ENCODE measurements at regions not wholly inside any gene's neighbourhood (a gene's known extent, or its start where the extent isn't known, plus 50 kb on each side); places are given as distances from the start of the nearest gene placed in this dataset.

DNA sequence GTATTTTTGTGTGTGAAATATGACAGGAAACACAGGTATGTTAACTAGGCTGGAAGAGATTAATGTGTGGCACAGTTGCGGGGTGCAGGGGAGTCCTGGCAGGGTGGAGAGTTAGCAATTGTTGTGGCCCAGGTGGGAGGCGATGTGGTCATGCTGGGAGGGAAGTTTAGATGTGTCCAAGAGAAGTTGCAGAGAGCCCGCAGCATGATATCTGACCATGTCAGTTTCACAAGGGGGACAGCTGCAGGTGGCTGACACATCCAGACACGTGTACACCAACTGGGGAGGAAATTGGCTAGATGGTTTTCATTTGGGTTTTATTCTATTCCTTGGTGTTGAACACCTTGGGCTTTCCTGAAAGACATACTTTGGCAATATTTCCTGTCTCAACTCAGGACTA lies 172.8 kb upstream of the RGMA start:
- no peak for ATAC-seq
- TF ChIP-seq ZC3H10 (CRISPR knock-in tag; IDR thresholded peaks at IDR 0.05): no peak
- TF ChIP-seq ARNTL (CRISPR knock-in tag; IDR thresholded peaks at IDR 0.05; ENCODE audit: borderline replicate concordance, low read depth): no peak
- TF ChIP-seq ZNF565 (CRISPR knock-in tag; conservative IDR thresholded peaks at IDR 0.05; ENCODE audit: low read depth): no peak
- no peak for TF ChIP-seq PPARA (CRISPR knock-in tag; IDR thresholded peaks at IDR 0.05; ENCODE audit: borderline replicate concordance)
- TF ChIP-seq, protein P1, sequence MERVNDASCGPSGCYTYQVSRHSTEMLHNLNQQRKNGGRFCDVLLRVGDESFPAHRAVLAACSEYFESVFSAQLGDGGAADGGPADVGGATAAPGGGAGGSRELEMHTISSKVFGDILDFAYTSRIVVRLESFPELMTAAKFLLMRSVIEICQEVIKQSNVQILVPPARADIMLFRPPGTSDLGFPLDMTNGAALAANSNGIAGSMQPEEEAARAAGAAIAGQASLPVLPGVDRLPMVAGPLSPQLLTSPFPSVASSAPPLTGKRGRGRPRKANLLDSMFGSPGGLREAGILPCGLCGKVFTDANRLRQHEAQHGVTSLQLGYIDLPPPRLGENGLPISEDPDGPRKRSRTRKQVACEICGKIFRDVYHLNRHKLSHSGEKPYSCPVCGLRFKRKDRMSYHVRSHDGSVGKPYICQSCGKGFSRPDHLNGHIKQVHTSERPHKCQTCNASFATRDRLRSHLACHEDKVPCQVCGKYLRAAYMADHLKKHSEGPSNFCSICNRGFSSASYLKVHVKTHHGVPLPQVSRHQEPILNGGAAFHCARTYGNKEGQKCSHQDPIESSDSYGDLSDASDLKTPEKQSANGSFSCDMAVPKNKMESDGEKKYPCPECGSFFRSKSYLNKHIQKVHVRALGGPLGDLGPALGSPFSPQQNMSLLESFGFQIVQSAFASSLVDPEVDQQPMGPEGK (CRISPR knock-in tag; IDR thresholded peaks at IDR 0.05; ENCODE audit: borderline replicate concordance): no peak
- TF ChIP-seq TOX (CRISPR knock-in tag; IDR thresholded peaks at IDR 0.05; ENCODE audit: borderline replicate concordance): no peak
- no peak for TF ChIP-seq BACH2 (CRISPR knock-in tag; IDR thresholded peaks at IDR 0.05; ENCODE audit: borderline replicate concordance)
- no peak for TF ChIP-seq SNAI2 (CRISPR knock-in tag; IDR thresholded peaks at IDR 0.05)
- TF ChIP-seq, protein P2, sequence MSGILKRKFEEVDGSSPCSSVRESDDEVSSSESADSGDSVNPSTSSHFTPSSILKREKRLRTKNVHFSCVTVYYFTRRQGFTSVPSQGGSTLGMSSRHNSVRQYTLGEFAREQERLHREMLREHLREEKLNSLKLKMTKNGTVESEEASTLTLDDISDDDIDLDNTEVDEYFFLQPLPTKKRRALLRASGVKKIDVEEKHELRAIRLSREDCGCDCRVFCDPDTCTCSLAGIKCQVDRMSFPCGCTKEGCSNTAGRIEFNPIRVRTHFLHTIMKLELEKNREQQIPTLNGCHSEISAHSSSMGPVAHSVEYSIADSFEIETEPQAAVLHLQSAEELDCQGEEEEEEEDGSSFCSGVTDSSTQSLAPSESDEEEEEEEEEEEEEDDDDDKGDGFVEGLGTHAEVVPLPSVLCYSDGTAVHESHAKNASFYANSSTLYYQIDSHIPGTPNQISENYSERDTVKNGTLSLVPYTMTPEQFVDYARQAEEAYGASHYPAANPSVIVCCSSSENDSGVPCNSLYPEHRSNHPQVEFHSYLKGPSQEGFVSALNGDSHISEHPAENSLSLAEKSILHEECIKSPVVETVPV (CRISPR knock-in tag; IDR thresholded peaks at IDR 0.05): no peak
- TF ChIP-seq, protein P3, sequence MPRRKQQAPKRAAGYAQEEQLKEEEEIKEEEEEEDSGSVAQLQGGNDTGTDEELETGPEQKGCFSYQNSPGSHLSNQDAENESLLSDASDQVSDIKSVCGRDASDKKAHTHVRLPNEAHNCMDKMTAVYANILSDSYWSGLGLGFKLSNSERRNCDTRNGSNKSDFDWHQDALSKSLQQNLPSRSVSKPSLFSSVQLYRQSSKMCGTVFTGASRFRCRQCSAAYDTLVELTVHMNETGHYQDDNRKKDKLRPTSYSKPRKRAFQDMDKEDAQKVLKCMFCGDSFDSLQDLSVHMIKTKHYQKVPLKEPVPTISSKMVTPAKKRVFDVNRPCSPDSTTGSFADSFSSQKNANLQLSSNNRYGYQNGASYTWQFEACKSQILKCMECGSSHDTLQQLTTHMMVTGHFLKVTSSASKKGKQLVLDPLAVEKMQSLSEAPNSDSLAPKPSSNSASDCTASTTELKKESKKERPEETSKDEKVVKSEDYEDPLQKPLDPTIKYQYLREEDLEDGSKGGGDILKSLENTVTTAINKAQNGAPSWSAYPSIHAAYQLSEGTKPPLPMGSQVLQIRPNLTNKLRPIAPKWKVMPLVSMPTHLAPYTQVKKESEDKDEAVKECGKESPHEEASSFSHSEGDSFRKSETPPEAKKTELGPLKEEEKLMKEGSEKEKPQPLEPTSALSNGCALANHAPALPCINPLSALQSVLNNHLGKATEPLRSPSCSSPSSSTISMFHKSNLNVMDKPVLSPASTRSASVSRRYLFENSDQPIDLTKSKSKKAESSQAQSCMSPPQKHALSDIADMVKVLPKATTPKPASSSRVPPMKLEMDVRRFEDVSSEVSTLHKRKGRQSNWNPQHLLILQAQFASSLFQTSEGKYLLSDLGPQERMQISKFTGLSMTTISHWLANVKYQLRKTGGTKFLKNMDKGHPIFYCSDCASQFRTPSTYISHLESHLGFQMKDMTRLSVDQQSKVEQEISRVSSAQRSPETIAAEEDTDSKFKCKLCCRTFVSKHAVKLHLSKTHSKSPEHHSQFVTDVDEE (CRISPR knock-in tag; IDR thresholded peaks at IDR 0.05): no peak
- TF ChIP-seq, protein P4, sequence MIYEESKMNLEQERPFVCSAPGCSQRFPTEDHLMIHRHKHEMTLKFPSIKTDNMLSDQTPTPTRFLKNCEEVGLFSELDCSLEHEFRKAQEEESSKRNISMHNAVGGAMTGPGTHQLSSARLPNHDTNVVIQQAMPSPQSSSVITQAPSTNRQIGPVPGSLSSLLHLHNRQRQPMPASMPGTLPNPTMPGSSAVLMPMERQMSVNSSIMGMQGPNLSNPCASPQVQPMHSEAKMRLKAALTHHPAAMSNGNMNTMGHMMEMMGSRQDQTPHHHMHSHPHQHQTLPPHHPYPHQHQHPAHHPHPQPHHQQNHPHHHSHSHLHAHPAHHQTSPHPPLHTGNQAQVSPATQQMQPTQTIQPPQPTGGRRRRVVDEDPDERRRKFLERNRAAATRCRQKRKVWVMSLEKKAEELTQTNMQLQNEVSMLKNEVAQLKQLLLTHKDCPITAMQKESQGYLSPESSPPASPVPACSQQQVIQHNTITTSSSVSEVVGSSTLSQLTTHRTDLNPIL (CRISPR knock-in tag; IDR thresholded peaks at IDR 0.05; ENCODE audit: low read depth): no peak

DNA sequence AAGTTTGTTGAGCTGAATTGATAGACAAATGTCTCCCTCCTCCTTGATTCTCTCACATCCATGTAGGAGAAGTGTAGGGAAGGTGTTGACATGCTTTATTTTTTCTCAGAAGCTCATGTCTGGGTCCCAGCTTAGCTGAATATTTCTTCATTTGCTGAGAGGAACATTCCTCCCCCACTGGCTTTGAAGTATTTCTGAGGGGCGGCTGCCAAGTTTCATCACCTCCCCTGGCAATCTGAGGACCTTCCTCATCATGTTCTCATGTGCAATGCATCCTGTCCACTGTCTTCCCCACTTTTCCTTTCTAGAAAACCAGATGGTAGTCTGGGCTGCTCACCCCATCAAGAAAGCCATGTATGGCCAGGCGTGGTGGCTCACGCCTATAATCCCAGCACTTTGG lies 168.9 kb upstream of the RGMA start:
- no peak for ATAC-seq
- TF ChIP-seq GLIS3 (CRISPR knock-in tag; IDR thresholded peaks at IDR 0.05) (no peak), ZNF565 (CRISPR knock-in tag; conservative IDR thresholded peaks at IDR 0.05; ENCODE audit: low read depth) (no peak)

DNA sequence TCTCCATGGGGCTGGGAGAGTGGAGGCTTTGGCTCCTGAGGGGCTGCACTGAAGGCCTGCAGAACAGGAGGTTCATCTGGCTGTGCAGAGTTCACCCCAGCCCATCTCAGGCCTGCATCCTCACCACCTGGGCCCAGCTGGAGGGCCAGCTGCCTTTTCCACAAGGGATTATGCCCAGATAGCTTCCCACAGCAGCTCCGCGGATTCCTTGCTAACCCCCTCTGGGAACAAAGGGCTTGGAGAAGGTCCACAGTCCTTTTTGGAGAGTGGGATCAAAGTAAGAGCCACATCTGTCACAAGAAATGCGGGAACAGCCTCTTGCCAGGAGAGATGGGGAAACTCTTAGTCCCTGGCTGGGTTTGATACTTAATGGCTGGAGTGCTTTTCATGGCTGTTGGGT lies 164.7 kb upstream of the RGMA start:
- no peak for TF ChIP-seq ZC3H10 (CRISPR knock-in tag; IDR thresholded peaks at IDR 0.05)
- TF ChIP-seq BACH2 (CRISPR knock-in tag; IDR thresholded peaks at IDR 0.05; ENCODE audit: borderline replicate concordance): no peak
- TF ChIP-seq, protein P2 (CRISPR knock-in tag; IDR thresholded peaks at IDR 0.05): no peak
- TF ChIP-seq TOX (CRISPR knock-in tag; IDR thresholded peaks at IDR 0.05; ENCODE audit: borderline replicate concordance): no peak
- no peak for TF ChIP-seq CSDC2 (CRISPR knock-in tag; IDR thresholded peaks at IDR 0.05)
- TF ChIP-seq TCF4 (CRISPR knock-in tag; IDR thresholded peaks at IDR 0.05; ENCODE audit: borderline replicate concordance): no peak
- TF ChIP-seq, protein P5, sequence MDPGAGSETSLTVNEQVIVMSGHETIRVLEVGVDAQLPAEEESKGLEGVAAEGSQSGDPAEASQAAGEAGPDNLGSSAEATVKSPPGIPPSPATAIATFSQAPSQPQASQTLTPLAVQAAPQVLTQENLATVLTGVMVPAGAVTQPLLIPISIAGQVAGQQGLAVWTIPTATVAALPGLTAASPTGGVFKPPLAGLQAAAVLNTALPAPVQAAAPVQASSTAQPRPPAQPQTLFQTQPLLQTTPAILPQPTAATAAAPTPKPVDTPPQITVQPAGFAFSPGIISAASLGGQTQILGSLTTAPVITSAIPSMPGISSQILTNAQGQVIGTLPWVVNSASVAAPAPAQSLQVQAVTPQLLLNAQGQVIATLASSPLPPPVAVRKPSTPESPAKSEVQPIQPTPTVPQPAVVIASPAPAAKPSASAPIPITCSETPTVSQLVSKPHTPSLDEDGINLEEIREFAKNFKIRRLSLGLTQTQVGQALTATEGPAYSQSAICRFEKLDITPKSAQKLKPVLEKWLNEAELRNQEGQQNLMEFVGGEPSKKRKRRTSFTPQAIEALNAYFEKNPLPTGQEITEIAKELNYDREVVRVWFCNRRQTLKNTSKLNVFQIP (CRISPR knock-in tag; IDR thresholded peaks at IDR 0.05; ENCODE audit: borderline replicate concordance, low read depth): no peak
- TF ChIP-seq, protein P4 (CRISPR knock-in tag; IDR thresholded peaks at IDR 0.05; ENCODE audit: low read depth): no peak
- TF ChIP-seq ZFP30 (CRISPR knock-in tag; IDR thresholded peaks at IDR 0.05): no peak
- TF ChIP-seq SNAI2 (CRISPR knock-in tag; IDR thresholded peaks at IDR 0.05): no peak
- no peak for TF ChIP-seq ISL1 (CRISPR knock-in tag; IDR thresholded peaks at IDR 0.05)
- TF ChIP-seq ZNF565 (CRISPR knock-in tag; conservative IDR thresholded peaks at IDR 0.05; ENCODE audit: low read depth): no peak
- TF ChIP-seq ESRRG (CRISPR knock-in tag; IDR thresholded peaks at IDR 0.05): no peak
- TF ChIP-seq, protein P1 (CRISPR knock-in tag; IDR thresholded peaks at IDR 0.05; ENCODE audit: borderline replicate concordance): no peak
- no peak for ATAC-seq
